Activated CD4-positive, alpha-beta T cell treated with anti-CD3 and anti-CD28 coated beads for 4 hours (primary cell): ENCODE measurements at regions not wholly inside any gene's neighbourhood (a gene's known extent, or its start where the extent isn't known, plus 50 kb on each side); places are given as distances from the start of the nearest gene placed in this dataset.

Experiments
- DNase-seq, 2 donors: peaks; one replicate each; pipeline ENCODE4 v3.0.0-alpha.2; 2020

DNA sequence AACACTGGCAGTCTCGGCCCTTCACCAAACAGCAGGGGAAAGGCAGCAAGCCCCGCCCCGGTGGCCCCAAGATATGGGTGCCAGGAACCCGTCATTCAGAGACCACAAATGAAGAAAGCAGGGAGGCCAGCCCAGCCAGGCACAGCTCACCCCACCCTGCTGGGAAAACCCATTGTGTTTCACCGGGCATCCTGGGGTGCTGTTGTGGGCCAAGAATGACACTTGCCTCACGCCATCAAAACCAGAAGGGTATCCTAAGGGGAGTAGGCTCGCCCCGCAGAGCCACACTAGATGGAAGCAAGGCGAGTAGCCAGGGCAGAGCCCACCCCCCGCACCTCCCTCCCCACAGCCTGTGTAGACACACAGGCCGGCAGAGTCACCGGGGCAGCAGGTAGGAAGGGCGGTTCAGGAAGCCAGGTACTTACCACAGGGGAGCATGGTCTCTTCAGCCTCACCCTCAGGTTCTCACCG is 72.5 kb upstream of the KCNMA1 start:
- no peak for DNase-seq

DNA sequence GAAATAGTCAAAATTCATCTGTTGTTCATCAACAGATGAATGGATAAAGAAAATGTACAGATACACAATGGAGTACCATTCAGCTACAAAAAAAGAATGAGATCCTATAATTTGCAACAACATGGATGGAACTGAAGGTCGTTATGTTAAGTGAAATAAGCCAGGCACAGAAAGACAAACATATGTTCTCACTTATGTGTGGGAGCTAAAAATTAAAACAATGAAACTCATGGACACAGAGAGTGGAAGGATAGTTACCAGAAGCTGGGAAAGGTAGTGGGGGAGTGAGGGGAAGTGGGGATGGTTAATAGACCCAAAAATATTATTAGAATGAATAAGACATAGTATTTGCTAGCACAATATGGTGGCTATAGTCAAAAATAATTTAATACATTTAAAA is 70.0 kb upstream of the KCNMA1 start:
- DNase-seq = no peak

DNA sequence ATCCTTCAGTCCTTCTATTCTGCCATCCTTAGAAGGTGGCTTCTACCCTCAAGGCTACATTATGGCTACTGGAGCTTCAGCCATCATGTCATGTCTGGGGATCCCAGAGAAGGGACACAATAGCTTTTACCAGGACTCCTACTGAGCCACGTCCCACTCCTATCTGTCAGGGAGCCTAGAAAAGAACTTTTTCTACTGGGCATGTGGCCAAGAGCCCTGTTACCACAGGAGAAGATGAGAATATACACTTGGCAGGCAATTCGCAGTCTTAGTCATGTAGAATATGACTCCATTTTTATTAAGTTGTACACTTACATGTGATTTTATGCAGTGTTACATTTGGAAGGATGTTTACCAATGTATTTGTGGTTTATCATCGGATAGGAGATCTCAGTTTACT is 64.6 kb upstream of the KCNMA1 start:
- DNase-seq = no peak

DNA sequence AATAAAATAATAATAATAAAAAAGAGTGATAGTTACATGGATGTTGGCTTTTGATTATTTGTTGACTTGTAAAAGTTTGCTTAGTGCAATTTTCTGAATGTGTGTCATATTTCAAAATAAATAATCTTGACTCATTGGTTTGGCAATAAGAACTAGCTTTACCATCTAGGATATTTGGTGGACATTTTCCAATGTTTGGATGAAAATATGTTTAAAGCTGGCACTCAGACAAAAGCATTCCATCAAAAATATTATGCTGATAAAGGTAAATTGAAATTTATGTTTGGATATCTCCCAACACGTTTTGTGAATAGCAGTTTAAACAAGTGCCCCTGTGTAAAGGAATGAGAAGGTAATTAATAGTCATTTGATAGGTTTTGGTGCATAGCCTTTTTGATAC is 62.5 kb upstream of the KCNMA1 start:
- no peak for DNase-seq

DNA sequence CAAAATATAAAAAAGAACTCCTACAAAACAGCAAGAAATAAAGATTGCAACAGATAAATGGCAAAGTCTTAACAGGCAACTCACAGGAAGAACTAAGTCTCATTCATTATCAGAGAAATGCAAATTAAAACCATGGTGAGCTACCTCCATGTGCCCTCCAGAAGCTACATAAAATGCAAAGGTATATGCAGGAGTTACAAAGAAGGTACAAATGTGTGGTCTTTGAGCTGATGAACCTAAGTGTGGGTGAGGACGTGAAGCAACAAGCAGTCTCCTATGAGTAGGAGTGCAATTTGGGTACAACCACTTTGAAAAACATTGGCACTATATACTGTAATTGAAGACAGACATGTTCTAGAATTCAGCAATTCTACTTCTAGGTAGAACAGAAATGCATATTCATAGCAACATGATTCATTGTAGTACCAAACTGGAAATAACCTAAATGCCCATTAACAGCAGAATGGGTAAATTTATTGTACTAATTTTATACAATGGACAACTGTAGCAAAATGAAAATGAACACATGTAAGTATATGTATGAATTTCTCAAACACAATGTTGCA is 61.6 kb upstream of the KCNMA1 start:
- DNase-seq = no peak

DNA sequence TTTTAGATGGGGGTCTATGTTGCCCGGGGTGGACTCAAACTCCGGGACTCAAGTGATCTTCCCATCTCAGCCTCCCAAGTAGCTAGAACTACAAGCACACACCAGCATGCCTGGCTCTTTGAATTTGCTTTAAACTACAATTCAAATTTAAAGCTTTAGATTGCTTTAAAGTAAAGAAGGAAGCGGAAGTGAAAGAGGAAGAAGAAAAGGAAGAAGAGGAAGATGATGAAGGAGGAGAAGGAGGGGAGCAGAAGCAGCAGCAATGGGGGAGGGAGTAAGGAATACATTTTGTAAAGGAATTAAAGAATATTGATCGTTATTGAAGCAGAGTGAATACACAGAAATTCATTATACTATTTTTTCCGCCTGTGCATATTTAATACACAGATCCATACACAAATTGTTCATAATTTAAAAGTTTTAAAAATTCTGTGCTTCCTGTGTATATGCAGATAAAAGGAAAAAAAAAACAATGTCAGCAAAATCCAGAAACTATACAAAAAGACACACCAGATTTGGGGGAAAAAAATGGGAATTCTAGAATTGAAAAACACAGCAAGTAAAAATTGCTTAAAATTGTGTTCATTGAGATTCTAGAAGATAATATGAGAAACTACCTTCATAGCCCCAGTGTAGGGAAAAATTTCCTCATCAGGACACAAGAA is 60.8 kb upstream of the KCNMA1 start:
- no peak for DNase-seq

DNA sequence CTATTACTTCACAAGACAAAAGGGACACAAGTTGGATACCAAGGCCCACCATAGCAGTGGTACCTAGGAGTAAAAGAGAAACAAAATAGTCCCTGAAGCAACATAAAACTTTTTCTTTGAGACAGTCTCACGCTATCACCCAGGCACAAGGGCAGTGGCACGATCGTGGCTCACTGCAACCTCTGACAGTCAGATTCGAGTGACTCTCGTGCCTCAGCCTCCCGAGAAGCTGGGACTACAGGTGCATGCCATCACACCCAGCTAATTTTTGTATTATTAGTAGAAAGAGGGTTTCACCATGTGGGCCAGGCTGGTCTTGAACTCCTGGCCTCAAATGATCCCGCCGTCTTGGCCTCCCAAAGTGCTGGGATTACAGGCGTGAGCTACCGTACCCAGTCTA is 59.0 kb upstream of the KCNMA1 start:
- no peak for DNase-seq

DNA sequence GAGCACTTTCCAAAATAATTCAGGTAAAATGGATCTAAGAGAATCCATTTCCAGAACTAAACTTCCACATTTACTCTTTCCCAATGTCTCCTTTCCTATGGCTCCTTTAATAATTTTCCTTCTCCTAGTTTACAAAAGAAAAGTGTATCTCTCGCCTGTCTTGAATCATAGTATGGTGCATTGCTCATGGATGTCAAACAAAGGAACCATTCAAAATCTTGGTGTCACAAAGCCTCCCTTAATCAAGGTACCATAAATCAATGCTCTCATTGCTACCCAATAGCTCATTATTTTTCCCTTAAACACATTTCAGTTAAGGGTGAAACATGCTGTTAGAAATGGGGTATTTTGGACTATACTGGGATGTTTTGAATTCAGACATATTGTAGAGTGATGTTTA is 57.6 kb upstream of the KCNMA1 start:
- no peak for DNase-seq

DNA sequence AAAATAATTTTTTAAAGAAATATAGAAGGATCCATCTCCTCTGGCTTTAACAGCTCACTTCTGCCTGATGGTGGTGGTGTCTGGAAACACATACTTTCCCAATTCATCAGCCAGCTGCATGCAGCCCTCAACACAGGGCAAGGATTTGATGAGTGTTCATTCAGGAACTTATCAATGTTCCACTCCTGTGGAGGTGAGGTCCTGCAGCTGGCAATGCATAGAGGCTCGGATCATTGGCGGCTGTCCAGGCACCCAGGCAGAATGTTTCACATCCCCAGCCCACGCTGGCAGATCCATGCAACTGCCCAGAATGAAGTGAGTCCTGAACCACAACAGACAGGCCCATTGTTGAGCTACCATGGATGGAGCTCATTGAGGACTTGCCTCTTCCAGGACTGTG is 55.2 kb upstream of the KCNMA1 start:
- DNase-seq = no peak

DNA sequence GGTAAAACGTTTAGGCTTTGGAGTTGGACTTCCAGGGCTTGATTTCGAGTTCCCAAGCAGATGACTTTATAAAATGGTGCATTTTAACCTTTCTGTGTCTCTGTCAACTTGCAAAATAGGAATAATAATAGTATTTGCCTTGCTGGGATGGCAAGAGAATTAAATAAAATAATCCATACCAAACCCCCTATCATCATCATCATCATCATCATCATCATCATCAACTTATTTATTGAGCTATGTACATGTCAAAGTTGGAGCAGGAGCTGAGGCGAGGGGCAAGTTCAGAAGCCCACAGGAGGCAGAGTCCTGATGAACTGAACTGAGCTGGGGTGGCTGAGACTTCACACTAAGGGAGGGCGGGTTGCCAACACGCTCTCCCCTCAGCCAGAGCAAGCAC is 51.7 kb upstream of the KCNMA1 start:
- no peak for DNase-seq

DNA sequence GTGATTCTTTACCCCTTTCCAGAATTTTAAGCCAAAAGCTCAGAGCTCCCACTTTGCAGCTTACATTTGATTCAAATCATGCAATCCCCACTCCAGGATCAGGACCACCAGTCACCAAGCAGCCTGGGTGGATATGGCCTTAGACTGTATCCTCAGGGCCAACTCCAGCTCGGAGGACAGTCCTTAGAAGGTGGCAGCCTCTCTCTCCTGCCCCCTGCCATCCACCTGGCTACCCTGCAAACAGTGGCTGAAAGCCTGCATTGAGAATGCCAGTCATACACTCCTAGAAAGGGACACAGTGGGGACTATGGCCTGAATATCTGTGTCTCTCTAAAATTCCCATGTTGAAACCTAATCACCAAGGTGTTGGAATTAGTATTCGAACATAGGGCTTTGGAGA is 50.0 kb upstream of the KCNMA1 start:
- no peak for DNase-seq
